HCT116 (cell line): ENCODE measurements at regions not wholly inside any gene's neighbourhood (a gene's known extent, or its start where the extent isn't known, plus 50 kb on each side); places are given as distances from the start of the nearest gene placed in this dataset.

ENCODE experiments used
- EZH2 ChIP-seq: fragments of 200-600 bp; sonication (generic); IDR thresholded peaks from 2 replicates; pipeline ENCODE4 v1.6.1; 2017; ENCODE audit warnings: antibody characterized with exemption, mixed run types
- EZH2phosphoT487 ChIP-seq: fragments of 200-600 bp; IDR thresholded peaks from 2 replicates; pipeline ENCODE4 v1.6.1; 2018; ENCODE audit warnings: antibody characterized with exemption, borderline replicate concordance
- JUND ChIP-seq: IDR thresholded peaks from 2 replicates; pipeline ENCODE4 v1.6.1; 2012
- YY1 ChIP-seq: IDR thresholded peaks from 2 replicates; pipeline ENCODE4 v1.6.1; 2011; ENCODE audit warnings: low read length, low read depth, moderate library complexity, mild to moderate bottlenecking; ENCODE audit not compliant: insufficient replicate concordance; ENCODE audit errors: extremely low read depth
- TF ChIP-seq, protein P1 (sequence below), 3 experiments: fragments of 200-600 bp in 1 of 3; sonication (generic) in 1 of 3; IDR thresholded peaks in 2 of 3; conservative IDR thresholded peaks in 1 of 3; 2 replicates each; pipeline ENCODE4 v1.5.1; 2012 to 2017; ENCODE audit warnings: low read depth in 2 of 3, low read length in 2 of 3, antibody characterized with exemption in 1 of 3, borderline replicate concordance in 1 of 3, control low read depth in 1 of 3, mild to moderate bottlenecking in 1 of 3, mixed read lengths in 1 of 3, mixed run types in 1 of 3, moderate library complexity in 1 of 3; ENCODE audit not compliant: insufficient read depth in 1 of 3
- TF ChIP-seq, protein P2 (sequence below): IDR thresholded peaks from 2 replicates; pipeline ENCODE4 v1.6.1; 2011; ENCODE audit warnings: mild to moderate bottlenecking, low read length, moderate library complexity; ENCODE audit not compliant: insufficient replicate concordance; ENCODE audit errors: extremely low read depth

DNA sequence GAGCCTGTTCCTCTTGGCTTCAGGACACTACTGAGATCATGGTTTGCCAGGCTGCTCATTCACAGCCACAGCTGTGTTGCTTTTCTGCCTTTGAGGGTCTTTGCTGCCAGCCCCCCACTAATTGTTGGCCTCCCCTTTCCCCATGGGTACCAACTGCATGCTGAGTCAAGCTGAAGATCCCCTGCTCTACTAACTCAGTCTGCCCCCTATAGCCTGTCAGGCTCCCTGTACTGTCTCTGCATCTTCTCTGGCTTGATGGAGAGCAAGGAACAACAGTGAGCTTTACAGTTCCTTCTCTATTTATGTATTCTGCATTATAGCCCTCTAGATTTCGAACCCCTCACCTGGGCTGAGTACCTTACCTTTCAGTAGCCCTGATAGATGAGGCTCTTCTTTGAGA, 257.6 kb upstream of the CADM1 start:
- TF ChIP-seq EZH2phosphoT487, result no peak
- TF ChIP-seq, protein P1, sequence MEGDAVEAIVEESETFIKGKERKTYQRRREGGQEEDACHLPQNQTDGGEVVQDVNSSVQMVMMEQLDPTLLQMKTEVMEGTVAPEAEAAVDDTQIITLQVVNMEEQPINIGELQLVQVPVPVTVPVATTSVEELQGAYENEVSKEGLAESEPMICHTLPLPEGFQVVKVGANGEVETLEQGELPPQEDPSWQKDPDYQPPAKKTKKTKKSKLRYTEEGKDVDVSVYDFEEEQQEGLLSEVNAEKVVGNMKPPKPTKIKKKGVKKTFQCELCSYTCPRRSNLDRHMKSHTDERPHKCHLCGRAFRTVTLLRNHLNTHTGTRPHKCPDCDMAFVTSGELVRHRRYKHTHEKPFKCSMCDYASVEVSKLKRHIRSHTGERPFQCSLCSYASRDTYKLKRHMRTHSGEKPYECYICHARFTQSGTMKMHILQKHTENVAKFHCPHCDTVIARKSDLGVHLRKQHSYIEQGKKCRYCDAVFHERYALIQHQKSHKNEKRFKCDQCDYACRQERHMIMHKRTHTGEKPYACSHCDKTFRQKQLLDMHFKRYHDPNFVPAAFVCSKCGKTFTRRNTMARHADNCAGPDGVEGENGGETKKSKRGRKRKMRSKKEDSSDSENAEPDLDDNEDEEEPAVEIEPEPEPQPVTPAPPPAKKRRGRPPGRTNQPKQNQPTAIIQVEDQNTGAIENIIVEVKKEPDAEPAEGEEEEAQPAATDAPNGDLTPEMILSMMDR (IDR thresholded peaks at IDR 0.05 in 2 of 3, conservative IDR thresholded peaks at IDR 0.05 in 1 of 3; ENCODE audit: borderline replicate concordance in 1 of 3, insufficient read depth in 1 of 3, low read depth in 2 of 3, low read length in 2 of 3), result no peak
- no peak for TF ChIP-seq YY1
- no peak for TF ChIP-seq EZH2
- TF ChIP-seq JUND, result no peak
- TF ChIP-seq, protein P2, sequence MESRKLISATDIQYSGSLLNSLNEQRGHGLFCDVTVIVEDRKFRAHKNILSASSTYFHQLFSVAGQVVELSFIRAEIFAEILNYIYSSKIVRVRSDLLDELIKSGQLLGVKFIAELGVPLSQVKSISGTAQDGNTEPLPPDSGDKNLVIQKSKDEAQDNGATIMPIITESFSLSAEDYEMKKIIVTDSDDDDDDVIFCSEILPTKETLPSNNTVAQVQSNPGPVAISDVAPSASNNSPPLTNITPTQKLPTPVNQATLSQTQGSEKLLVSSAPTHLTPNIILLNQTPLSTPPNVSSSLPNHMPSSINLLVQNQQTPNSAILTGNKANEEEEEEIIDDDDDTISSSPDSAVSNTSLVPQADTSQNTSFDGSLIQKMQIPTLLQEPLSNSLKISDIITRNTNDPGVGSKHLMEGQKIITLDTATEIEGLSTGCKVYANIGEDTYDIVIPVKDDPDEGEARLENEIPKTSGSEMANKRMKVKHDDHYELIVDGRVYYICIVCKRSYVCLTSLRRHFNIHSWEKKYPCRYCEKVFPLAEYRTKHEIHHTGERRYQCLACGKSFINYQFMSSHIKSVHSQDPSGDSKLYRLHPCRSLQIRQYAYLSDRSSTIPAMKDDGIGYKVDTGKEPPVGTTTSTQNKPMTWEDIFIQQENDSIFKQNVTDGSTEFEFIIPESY, result no peak
